Kidney capillary endothelial cell (primary cell): ENCODE measurements at regions not wholly inside any gene's neighbourhood (a gene's known extent, or its start where the extent isn't known, plus 50 kb on each side); places are given as distances from the start of the nearest gene placed in this dataset.
"Not testable (repeated sequence)": the region's sequence is repeated elsewhere in the genome, so short reads cannot be mapped to it uniquely, and the experiment has no call there.

Experiments
- DNase-seq: peaks from one replicate; pipeline ENCODE4 v3.0.0-alpha.2; 2018; ENCODE audit warnings: low spot score

GRCh38 chr18:34352385-34353163, 127.9 kb upstream of the NOL4 start:
- no peak for DNase-seq

- DNase-seq, result no peak
Measured at GRCh38 chr18:34354351-34354750, 129.6 kb upstream of the NOL4 start.

- DNase-seq, result no peak
Measured at GRCh38 chr18:34357944-34358580, 133.3 kb upstream of the NOL4 start.

- DNase-seq, result no peak
Measured at GRCh38 chr18:34358923-34359322, 134.2 kb upstream of the NOL4 start.

DNA sequence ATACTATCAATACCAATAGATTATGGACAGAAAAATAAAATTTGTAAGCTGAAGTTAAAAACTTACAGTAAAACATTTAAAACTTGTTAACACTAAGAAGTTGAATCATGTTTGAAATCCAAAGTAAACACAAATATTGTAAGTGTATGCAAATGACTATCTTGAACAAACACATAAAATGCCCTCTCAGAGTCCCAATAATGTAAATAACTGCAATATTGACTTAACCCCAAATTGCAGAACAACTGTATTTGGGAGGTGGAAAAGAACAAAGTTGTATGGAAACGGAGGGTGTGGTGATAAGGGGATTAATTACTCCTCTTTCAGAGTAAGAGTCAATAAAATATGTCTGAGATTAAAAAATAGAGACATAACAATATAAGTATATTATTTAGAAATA, 140.0 kb upstream of the NOL4 start:
- DNase-seq, result no peak

DNA sequence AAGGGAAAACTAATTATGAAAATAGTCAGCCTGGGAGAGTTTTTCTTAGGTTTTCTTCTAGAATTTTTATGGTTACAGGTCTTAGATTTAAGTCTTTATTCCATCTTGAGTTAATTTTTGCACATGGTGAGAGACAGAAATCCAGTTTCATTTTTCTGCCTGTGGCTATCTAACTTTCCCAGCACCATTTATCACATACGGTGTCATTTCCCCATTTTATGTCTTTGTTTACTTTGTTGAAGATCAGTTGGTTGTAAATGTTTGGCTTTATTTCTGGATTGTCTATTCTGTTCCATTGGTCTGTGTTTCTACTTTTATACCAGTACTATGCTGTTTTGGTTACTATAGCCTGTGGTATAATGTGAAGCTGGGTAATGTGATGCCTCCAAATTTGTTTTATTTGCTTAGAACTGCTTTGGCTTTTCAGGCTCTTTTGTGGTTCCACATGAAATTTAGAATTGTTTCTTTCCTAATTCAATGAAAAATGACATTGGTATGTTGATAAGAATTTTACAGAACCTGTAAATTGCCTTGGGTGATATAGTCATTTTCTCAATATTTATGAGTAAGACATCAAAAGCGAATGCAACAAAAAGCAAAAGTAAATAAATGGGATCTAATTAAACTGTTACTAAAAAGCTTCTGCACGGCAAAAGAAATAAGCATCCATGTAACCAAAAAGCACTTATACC, 146.1 kb upstream of the NOL4 start:
- DNase-seq, result no peak

DNA sequence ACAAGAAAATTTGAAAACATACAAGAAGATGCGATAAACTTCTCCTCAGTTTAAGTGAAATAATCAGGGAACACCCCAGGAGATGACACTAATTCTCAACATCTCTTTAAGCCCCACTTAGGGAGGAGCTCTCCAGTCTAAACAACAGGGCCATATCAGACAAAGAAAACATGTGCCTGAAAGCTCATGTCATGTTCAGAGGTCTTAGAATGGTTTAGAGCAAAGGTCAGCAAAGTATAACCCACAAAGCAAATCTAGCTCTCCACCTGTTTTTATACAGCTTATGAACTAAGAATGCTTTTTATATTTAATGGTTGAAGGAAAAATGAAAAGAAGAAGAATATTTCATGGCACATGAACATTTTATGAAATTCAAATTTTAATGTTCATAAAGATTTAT, 155.6 kb upstream of the NOL4 start:
- DNase-seq, result no peak

- DNase-seq, result no peak
Measured at GRCh38 chr18:34385311-34385710, 160.6 kb upstream of the NOL4 start.

DNA sequence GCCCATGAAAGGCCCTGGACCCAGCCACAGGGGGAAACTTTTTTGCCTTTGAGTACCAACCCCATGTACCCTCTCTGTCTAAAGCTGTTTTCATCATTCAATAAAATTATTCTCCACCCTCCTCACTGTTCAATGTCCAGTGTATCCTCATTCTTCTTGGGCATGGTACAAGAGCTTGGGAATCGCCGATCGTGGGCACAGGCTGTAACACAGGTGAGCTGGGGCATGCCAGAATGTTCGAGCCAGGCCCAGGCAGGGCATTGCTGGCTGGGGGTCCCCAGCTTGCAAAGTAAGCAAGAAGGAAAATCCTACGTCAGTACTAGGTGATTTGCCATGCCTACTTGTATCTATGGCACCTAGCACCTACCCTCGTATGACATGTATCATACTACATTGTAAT, 162.1 kb upstream of the NOL4 start:
- no peak for DNase-seq

GRCh38 chr18:34397286-34397896, 172.7 kb upstream of the NOL4 start:
- DNase-seq, result no peak

DNA sequence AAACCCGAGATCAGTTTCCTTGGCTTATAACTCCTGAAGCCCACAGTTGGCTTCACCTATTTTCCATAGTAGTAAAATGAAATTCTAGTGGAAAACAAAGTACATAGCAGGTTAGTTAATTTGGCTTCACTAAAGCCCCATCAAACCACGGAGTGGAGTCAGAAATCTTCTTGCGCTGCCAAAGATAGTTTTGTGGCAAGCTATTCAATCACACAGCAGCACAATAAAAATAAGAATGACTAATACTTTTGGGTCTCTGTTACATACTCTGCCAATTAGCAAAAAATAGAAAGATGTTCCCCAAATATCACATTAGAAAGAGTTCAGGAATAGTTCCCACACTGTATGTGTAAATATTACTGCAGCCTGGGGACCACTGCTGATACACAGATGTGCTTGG, 175.2 kb upstream of the NOL4 start:
- no peak for DNase-seq

DNA sequence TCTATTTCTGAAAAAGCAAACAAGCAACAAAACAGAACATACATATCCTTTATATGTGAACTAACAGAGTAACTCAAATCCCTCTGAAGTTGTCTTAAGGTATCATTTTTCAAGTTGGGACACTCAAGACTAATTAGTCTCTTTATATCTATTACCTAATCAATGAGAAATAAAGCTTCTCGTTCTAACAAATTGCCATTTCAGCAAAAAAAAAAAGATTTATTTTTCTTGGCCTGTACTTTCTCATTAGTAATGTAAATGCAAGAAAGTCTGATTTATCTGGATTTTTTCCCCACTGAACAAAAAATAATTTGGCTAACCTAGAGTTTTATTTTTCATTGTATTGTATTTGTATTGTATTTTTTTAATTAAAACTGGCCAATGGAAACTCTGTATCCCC, 176.1 kb upstream of the NOL4 start:
- no peak for DNase-seq

DNA sequence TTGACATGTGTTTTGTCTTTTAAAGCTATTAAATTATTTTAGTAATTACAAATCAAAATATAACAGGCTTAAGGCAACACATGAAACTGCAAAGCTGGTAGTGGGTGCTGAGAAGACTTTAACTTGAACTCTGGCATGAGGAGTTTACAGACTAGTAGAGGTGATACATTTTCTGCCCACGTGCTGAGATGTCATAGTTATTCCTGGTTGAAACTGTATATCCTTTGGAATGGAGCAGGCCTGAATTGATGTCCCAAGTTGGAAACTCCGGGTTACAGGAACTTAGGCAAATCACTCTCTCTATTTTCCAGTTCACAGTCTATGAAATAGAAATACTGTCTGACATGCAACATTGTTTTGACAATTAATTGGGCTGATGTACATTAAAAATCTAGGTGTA, 177.1 kb upstream of the NOL4 start:
- no peak for DNase-seq

DNA sequence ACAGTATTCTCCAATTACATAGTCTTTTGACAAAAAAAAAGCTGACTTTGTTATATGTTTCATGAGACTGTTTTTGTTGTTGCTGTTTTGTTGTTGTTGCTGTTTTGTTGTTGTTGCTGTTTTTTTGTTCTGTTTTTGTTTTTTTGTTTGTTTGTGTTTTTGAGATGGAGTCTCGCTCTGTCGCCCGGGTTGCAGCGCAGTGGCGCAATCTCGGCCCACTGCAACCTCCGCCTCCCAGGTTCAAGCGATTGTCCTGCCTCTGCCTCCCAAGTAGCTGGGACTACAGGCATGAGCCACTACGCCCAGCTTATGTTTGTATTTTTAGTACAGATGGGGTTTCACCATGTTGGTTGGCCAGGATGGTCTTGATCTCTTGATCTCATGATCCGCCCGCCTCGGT, 182.8 kb upstream of the NOL4 start:
- not testable (repeated sequence) for DNase-seq

DNA sequence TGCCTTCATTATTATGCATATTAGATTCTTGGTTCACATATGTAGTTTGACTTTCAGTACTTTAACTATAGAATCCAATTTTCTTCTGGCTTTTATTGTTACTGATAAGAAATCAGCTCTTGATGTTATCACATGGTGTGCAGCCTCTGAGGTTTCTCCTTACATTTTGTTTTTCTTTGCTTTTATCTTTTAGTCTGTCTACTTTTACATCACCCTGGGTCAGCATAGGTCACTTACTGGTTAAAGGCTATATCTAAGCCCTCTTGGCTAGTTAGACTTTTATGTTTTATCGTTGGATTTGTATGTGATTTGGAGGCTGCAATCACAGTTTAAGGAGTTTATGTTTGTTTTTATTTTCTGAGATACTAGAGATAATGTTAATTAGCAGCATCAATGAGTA, 187.2 kb upstream of the NOL4 start:
- DNase-seq, result no peak

GRCh38 chr18:34431042-34431441, 206.3 kb upstream of the NOL4 start:
- DNase-seq, result no peak

DNA sequence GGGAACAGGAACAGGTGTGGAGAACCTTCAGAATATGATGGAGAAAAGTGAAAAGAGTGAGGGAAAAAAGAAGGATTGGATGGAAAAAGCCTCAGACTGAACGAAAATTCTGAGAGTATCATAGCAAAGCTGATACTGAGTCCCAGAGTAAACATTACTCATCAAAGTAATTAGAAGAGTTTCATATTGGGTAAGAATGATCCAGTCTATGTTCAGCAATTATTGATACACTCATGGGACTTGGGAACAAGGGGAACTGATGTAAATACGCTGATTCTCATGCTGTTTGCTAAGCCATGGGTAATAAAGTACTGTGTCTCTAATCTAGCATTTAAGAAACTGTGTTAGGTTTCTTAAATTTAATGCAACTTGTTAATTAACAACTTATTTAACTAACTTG, 219.9 kb upstream of the NOL4 start:
- DNase-seq, result no peak

- DNase-seq, result no peak
Measured at GRCh38 chr18:34448662-34449061, 223.9 kb upstream of the NOL4 start.

DNA sequence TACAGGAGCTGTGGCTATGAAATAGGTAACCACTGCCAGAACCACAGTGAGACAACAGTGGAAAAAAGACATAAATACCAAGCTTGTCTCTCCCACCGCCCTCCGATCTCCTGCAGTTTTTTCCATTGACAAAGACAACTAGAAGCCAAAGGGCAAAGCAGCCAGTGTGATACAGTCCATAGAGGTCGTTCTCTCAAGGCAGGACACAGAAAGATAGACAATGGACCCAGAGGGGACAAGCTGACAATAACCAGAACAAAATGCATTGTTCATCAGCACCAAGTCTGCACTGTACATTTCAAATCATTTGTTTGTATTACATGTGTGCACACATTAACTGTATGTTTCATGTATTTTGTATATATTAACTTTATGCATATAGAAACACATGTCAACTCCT, 233.0 kb upstream of the NOL4 start:
- DNase-seq, result no peak

- DNase-seq, result no peak
Measured at GRCh38 chr18:34458410-34458977, 233.8 kb upstream of the NOL4 start.

GRCh38 chr18:34461266-34461665, 236.6 kb upstream of the NOL4 start:
- no peak for DNase-seq

DNA sequence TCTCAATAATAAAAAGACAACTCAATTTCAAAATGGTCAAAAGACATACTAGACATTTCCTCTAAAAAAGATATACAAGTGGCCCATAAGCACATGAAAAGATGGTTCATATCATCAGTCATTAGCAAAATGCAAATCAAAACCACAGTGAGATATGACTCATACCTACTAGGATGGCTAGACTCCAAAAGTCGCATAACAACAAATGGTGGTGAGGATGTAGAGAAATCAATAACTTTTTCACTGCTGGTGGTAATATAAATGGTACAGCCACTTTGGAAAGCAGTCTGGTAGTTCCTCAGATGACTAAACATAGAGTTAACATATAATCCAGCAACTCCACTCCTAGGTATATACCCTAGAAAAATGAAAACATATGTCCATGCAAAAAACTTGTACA, 242.3 kb upstream of the NOL4 start:
- DNase-seq, result no peak
